A549 (cell line): ENCODE measurements at regions not wholly inside any gene's neighbourhood (a gene's known extent, or its start where the extent isn't known, plus 50 kb on each side); places are given as distances from the start of the nearest gene placed in this dataset.

ENCODE experiments used
- CTCF ChIP-seq: fragments of >200 bp; sonication (Bioruptor Twin); formaldehyde crosslinking; IDR thresholded peaks from 3 replicates; pipeline ENCODE4 v1.5.1; 2016
- EP300 ChIP-seq, 2 experiments: fragments of >200 bp; sonication (Bioruptor Twin); formaldehyde crosslinking; IDR thresholded peaks; 2 replicates in 1 of 2; 3 replicates in 1 of 2; pipeline ENCODE4 v1.6.1; 2016 to 2017
- KDM5A ChIP-seq: fragments of 200-600 bp; sonication (generic); IDR thresholded peaks from 2 replicates; pipeline ENCODE4 v1.6.1; 2016; ENCODE audit warnings: antibody characterized with exemption, mild to moderate bottlenecking
- POLR2A ChIP-seq: IDR thresholded peaks from 2 replicates; pipeline ENCODE4 v1.6.1; 2012; ENCODE audit warnings: mild to moderate bottlenecking, low read length
- TF ChIP-seq, protein P1 (sequence below): fragments of 200-600 bp; sonication (generic); IDR thresholded peaks from 2 replicates; pipeline ENCODE4 v1.6.1; 2016; ENCODE audit warnings: antibody characterized with exemption, mild to moderate bottlenecking, moderate library complexity

DNA sequence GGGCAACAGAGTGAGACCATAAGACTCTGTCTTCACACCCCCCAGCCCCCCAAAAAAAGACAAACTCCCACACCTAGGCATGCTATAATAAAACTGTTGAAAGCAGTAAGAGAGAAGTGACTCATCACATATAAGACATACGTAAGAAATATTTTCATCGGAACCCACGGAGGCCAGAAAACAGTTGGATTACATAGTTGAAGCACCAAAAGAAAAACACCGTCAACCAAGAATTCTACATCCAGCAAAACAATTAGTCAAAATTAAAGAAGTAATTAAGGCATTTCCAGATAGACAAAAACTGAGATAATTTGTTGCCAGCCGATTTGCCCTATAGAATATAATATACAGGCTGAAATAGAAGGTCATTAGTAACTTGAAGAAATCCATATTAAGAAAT is 128.7 kb downstream of the VAPA start:
- TF ChIP-seq CTCF (no peak), KDM5A (no peak), EP300 (IDR thresholded peaks at IDR 0.05) (no peak), POLR2A (no peak)
- TF ChIP-seq, protein P1, sequence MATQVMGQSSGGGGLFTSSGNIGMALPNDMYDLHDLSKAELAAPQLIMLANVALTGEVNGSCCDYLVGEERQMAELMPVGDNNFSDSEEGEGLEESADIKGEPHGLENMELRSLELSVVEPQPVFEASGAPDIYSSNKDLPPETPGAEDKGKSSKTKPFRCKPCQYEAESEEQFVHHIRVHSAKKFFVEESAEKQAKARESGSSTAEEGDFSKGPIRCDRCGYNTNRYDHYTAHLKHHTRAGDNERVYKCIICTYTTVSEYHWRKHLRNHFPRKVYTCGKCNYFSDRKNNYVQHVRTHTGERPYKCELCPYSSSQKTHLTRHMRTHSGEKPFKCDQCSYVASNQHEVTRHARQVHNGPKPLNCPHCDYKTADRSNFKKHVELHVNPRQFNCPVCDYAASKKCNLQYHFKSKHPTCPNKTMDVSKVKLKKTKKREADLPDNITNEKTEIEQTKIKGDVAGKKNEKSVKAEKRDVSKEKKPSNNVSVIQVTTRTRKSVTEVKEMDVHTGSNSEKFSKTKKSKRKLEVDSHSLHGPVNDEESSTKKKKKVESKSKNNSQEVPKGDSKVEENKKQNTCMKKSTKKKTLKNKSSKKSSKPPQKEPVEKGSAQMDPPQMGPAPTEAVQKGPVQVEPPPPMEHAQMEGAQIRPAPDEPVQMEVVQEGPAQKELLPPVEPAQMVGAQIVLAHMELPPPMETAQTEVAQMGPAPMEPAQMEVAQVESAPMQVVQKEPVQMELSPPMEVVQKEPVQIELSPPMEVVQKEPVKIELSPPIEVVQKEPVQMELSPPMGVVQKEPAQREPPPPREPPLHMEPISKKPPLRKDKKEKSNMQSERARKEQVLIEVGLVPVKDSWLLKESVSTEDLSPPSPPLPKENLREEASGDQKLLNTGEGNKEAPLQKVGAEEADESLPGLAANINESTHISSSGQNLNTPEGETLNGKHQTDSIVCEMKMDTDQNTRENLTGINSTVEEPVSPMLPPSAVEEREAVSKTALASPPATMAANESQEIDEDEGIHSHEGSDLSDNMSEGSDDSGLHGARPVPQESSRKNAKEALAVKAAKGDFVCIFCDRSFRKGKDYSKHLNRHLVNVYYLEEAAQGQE, result no peak
